ENCODE measurements at regions not wholly inside any gene's neighbourhood (a gene's known extent, or its start where the extent isn't known, plus 50 kb on each side); places are given as distances from the start of the nearest gene placed in this dataset.

GRCh38 chr6:37558646-37559045, 59.0 kb upstream of the CCDC167 start:
- H3K14ac ChIP-seq (ENCODE audit: insufficient read depth, low read length) = no peak overlapping the region; the same call in 1 of the 2 replicates
- H3K79me1 ChIP-seq (ENCODE audit: insufficient read depth, low read depth, low read length, poor library complexity, severe bottlenecking) = no peaks in the 10 kb centered on the region
- H3K36me3 Mint-ChIP-seq (ENCODE audit: insufficient read depth in 1 of 3, low read depth in 3 of 3) = peaks cover 0 to 4% (median 0%) of the 10 kb centered on the region in 3 experiments; a peak in 1 of 7 replicates
- no peak overlapping the region for H2AFZ ChIP-seq (ENCODE audit: low read length)
- peaks cover 45% of the 10 kb centered on the region for H3K27me3 Mint-ChIP-seq (ENCODE audit: low read depth)
- H3K23ac ChIP-seq (ENCODE audit: insufficient read length, low read depth, low read length) = no peak overlapping the region
- no peaks in the 10 kb centered on the region for H3K27me3 ChIP-seq (ENCODE audit: insufficient read depth, low read length)
- H3K23me2 ChIP-seq (ENCODE audit: insufficient read length, low read depth, low read length, poor library complexity, severe bottlenecking) = no peaks in the 10 kb centered on the region
- H2BK12ac ChIP-seq (ENCODE audit: insufficient read length, low read depth, low read length) = no peak overlapping the region
- no peak overlapping the region for H2BK5ac ChIP-seq (ENCODE audit: insufficient read length, low read length)
- H3K18ac ChIP-seq (ENCODE audit: insufficient read length, low read depth, low read length) = no peak overlapping the region
- H3K9me3 Mint-ChIP-seq = peaks cover 4% of the 10 kb centered on the region in 2 experiments; a peak in 2 of 5 replicates
- H2BK120ac ChIP-seq (ENCODE audit: low read depth, low read length, poor library complexity, severe bottlenecking) = no peak overlapping the region
- no peak overlapping the region for H3K4ac ChIP-seq (ENCODE audit: low read depth, low read length)
- H4K5ac ChIP-seq (ENCODE audit: insufficient read length, low read depth, low read length) = no peak overlapping the region
- H3K79me2 ChIP-seq (ENCODE audit: insufficient read depth, low read length) = no peaks in the 10 kb centered on the region
- H4K91ac ChIP-seq (ENCODE audit: insufficient read length, low read depth, low read length) = no peak overlapping the region
- no peak overlapping the region for H3T11ph ChIP-seq (ENCODE audit: low read length)
- TF ChIP-seq, protein P1, sequence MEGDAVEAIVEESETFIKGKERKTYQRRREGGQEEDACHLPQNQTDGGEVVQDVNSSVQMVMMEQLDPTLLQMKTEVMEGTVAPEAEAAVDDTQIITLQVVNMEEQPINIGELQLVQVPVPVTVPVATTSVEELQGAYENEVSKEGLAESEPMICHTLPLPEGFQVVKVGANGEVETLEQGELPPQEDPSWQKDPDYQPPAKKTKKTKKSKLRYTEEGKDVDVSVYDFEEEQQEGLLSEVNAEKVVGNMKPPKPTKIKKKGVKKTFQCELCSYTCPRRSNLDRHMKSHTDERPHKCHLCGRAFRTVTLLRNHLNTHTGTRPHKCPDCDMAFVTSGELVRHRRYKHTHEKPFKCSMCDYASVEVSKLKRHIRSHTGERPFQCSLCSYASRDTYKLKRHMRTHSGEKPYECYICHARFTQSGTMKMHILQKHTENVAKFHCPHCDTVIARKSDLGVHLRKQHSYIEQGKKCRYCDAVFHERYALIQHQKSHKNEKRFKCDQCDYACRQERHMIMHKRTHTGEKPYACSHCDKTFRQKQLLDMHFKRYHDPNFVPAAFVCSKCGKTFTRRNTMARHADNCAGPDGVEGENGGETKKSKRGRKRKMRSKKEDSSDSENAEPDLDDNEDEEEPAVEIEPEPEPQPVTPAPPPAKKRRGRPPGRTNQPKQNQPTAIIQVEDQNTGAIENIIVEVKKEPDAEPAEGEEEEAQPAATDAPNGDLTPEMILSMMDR (conservative IDR thresholded peaks at IDR 0.05) = no peak
- no peak overlapping the region for H3K56ac ChIP-seq (ENCODE audit: insufficient read length, low read depth, low read length)
- H3K4me1 Mint-ChIP-seq = peaks cover 24 to 36% of the 10 kb centered on the region in 2 experiments
- no peak overlapping the region for H4K8ac ChIP-seq (replicated peaks; ENCODE audit: insufficient read length, low read depth, low read length)
- no peak overlapping the region for H3K27ac Mint-ChIP-seq
- H3K4me3 Mint-ChIP-seq = no peak overlapping the region
- WGBS (ENCODE audit: extremely low coverage, insufficient read length, low lambda C conversion rate) = no CpG with 5 or more reads among the region's 14 CpGs
- no peaks in the 10 kb centered on the region for H4K20me1 ChIP-seq (ENCODE audit: control insufficient read depth, insufficient read depth, insufficient read length)
- no peak overlapping the region for H3K27ac ChIP-seq (ENCODE audit: insufficient read length, low read depth, low read length)
- H3K9ac ChIP-seq (ENCODE audit: extremely low read depth, insufficient read length, low read length) = no peak overlapping the region
- H2BK20ac ChIP-seq (ENCODE audit: low read depth, low read length, poor library complexity, severe bottlenecking) = no peak overlapping the region
- H3K9me3 ChIP-seq (ENCODE audit: control insufficient read depth, low read depth, low read length) = no peaks in the 10 kb centered on the region
- no peak overlapping the region for H2BK15ac ChIP-seq (ENCODE audit: low read depth, low read length)
- DNase-seq = no peak
- no peak overlapping the region for H3K4me2 ChIP-seq (ENCODE audit: insufficient read depth, insufficient read length, low read length)
- H3K4me1 ChIP-seq (ENCODE audit: insufficient read depth, low read length) = no peaks in the 10 kb centered on the region
- no peak overlapping the region for H2AK5ac ChIP-seq (ENCODE audit: insufficient read length, low read length)

Data from H9 (cell line).